ENCODE measurements at regions not wholly inside any gene's neighbourhood (a gene's known extent, or its start where the extent isn't known, plus 50 kb on each side); places are given as distances from the start of the nearest gene placed in this dataset.

GRCh38 chr12:40584763-40585162, 107.5 kb upstream of the CNTN1 start:
- TF ChIP-seq POLR2A (IDR thresholded peaks at IDR 0.05) (no peak), CTCF (IDR thresholded peaks at IDR 0.05) (no peak), POLR2AphosphoS5 (IDR thresholded peaks at IDR 0.05) (no peak)

All from stomach (tissue), 4 donors.